Kidney epithelial cell (primary cell): ENCODE measurements at regions not wholly inside any gene's neighbourhood (a gene's known extent, or its start where the extent isn't known, plus 50 kb on each side); places are given as distances from the start of the nearest gene placed in this dataset.

Experiments
- DNase-seq: peaks from one replicate; pipeline ENCODE4 v3.0.0-alpha.2; 2010; ENCODE audit warnings: low read depth
- H3K27me3 ChIP-seq: 2 replicates; pipeline ENCODE4 v1.6.0; 2011; ENCODE audit warnings: low read length; ENCODE audit not compliant: control insufficient read depth, insufficient read depth
- H3K36me3 ChIP-seq: 2 replicates; pipeline ENCODE4 v1.5.1; 2011; ENCODE audit warnings: low read length; ENCODE audit not compliant: control insufficient read depth, insufficient read depth
- H3K4me3 ChIP-seq: 2 replicates; pipeline ENCODE4 v1.5.1; 2011; ENCODE audit warnings: low read depth, mild to moderate bottlenecking, control low read depth, low read length
- TF ChIP-seq, protein P1 (sequence below): IDR thresholded peaks from 2 replicates; pipeline ENCODE4 v1.5.1; 2011; ENCODE audit warnings: mild to moderate bottlenecking, moderate library complexity, low read length, control low read depth, inconsistent platforms; ENCODE audit not compliant: insufficient read depth, poor library complexity, severe bottlenecking

DNA sequence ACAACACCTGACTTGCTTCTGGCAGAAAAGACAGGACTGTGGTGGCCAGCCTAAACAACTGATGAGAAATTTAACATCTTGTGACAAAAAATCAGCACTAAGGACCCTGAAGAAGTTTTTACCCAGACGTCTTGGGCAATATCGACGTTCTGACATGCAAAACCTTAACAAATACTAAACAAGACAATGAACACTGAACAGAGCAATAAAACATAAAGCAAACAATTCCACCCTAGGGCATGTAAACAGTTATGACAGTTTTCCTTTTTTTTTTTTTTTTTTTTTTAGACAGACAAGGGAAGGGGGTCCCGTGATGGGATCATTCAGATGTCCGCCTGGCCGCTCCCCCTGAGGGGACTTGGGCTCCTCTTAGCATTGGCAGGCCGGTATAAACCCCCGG lies 738.0 kb downstream of the SI start:
- Histone ChIP-seq H3K4me3 (no peak overlapping the region), H3K36me3 (no peaks in the 10 kb centered on the region), H3K27me3 (no peaks in the 10 kb centered on the region)
- no peak for DNase-seq
- TF ChIP-seq, protein P1, sequence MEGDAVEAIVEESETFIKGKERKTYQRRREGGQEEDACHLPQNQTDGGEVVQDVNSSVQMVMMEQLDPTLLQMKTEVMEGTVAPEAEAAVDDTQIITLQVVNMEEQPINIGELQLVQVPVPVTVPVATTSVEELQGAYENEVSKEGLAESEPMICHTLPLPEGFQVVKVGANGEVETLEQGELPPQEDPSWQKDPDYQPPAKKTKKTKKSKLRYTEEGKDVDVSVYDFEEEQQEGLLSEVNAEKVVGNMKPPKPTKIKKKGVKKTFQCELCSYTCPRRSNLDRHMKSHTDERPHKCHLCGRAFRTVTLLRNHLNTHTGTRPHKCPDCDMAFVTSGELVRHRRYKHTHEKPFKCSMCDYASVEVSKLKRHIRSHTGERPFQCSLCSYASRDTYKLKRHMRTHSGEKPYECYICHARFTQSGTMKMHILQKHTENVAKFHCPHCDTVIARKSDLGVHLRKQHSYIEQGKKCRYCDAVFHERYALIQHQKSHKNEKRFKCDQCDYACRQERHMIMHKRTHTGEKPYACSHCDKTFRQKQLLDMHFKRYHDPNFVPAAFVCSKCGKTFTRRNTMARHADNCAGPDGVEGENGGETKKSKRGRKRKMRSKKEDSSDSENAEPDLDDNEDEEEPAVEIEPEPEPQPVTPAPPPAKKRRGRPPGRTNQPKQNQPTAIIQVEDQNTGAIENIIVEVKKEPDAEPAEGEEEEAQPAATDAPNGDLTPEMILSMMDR = no peak

DNA sequence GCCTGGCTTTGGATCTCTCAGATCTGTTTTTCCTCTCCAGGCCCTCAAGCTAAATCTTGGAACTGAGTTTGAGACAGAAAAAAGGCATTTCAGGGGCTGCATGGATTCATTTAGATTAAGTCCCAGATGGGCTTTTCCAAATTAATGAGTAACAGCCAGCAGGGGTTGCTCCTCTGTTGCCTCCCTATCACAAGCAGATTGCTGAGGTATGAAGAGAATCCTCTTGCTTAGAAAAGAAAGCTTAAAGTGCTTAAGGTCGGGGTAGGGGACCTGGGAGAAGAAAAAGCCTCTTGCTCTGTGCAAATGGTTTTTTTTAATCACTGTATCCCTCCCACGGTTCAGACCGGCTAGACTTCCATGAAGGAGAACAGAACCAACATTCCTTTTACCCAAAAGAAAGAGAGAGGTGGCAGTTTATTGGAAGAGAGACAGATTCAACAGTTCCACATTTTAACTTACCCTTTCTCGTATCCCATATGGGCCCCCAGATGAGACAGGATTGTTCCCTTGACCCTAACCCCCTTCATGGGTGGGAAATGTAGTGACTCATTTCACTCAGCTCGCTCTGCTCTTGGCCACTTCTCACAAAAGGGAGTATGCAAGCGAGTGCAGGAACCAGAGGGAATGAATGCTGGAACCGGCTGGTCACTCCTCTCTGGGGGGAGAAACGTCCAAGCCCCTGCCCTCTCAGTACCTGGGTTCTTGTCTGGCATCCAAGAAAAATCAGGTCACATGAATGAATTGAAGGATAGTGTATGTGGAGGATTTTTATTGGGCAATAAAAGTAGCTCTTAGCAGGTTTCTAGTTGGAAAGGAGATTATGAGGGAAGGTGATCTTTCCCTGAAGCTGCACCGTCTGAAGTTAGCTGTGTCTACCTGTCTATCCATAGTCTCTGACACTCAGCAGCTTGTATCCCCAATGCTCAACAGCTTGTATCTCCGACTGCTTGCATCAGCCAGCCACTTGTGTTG lies 745.2 kb downstream of the SI start:
- Histone ChIP-seq H3K36me3 (no peaks in the 10 kb centered on the region), H3K4me3 (no peak overlapping the region), H3K27me3 (no peaks in the 10 kb centered on the region)
- TF ChIP-seq, protein P1 = no peak
- DNase-seq = no peak

DNA sequence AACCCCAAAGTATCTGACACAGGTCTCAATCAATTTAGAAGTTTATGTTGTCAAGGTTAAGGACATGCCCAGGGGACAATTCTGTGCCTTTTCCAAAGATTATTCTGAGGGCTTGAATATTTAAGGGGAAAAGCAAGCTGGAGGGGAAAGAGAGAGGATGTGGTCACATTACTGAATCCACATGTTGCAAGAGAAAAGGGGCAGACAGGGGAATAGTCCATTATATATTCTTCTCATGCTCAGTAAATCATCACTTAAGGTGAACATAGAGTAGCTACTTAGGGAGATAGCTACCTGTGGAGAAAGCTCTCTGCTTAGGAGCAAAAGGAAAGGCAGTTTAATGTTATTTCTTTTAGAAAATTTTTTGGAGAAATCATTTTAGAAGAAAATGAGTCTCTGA lies 751.6 kb downstream of the SI start:
- DNase-seq = no peak
- TF ChIP-seq, protein P1 = no peak
- Histone ChIP-seq H3K27me3 (no peaks in the 10 kb centered on the region), H3K36me3 (no peaks in the 10 kb centered on the region), H3K4me3 (no peak overlapping the region)

DNA sequence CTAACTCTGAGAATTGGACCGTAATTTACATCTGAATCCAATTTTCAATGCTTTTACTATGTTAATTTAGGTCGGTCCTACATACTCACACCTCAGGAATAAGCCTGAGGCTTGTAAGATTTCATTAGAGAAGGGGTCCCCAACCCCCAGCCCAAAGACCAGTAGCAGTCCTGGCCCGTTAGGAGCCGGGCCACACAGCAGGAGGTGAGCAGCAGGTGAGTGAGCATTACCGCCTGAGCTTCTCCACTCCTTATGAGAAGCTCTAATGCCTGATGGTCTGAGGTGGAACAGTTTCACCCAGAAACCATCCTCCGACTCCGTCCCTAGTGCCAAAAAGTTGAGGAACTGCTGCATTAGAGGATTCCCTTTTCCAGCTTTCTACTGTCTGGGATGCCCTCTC lies 757.3 kb downstream of the SI start:
- no peaks in the 10 kb centered on the region for H3K36me3 ChIP-seq
- TF ChIP-seq, protein P1 = no peak
- no peak for DNase-seq
- H3K4me3 ChIP-seq = no peak overlapping the region
- H3K27me3 ChIP-seq = no peaks in the 10 kb centered on the region

GRCh38 chr3:164306042-164306441 lies 772.3 kb downstream of the SI start:
- no peaks in the 10 kb centered on the region for H3K27me3 ChIP-seq
- no peaks in the 10 kb centered on the region for H3K36me3 ChIP-seq
- TF ChIP-seq, protein P1 = no peak
- no peak for DNase-seq
- no peak overlapping the region for H3K4me3 ChIP-seq
